HUES64 (cell line): ENCODE measurements at regions not wholly inside any gene's neighbourhood (a gene's known extent, or its start where the extent isn't known, plus 50 kb on each side); places are given as distances from the start of the nearest gene placed in this dataset.

Experiments
- H3K27ac ChIP-seq: 2 replicates; pipeline ENCODE4 v1.7.0; 2013; ENCODE audit warnings: low read depth, low read length, inconsistent platforms
- H3K27me3 ChIP-seq: 2 replicates; pipeline ENCODE4 v1.6.1; 2013; ENCODE audit warnings: mild to moderate bottlenecking, low read length; ENCODE audit not compliant: insufficient read depth
- H3K36me3 ChIP-seq: 2 replicates; pipeline ENCODE4 v1.6.1; 2013; ENCODE audit warnings: mild to moderate bottlenecking, low read length; ENCODE audit not compliant: insufficient read depth
- H3K4me1 ChIP-seq: 2 replicates; pipeline ENCODE4 v1.6.1; 2013; ENCODE audit warnings: mild to moderate bottlenecking, low read length, moderate library complexity; ENCODE audit not compliant: insufficient read depth
- H3K4me3 ChIP-seq: 2 replicates; pipeline ENCODE4 v1.5.1; 2013; ENCODE audit warnings: mild to moderate bottlenecking, low read length, moderate library complexity
- H3K9ac ChIP-seq: 2 replicates; pipeline ENCODE4 v1.6.1; 2013; ENCODE audit warnings: mild to moderate bottlenecking, low read depth, low read length
- H3K9me3 ChIP-seq: 2 replicates; pipeline ENCODE4 v1.6.1; 2013; ENCODE audit warnings: low read depth, low read length; ENCODE audit not compliant: insufficient read depth
- WGBS: fragments of 150-250, 120-280 bp; methylation state at CpG from one replicate; pipeline ENCODE4 v1.1.7; 2013; ENCODE audit warnings: missing lambda C conversion rate; 5-methylcytosine and 5-hydroxymethylcytosine counted together

GRCh38 chr16:60564588-60564987, 1471.7 kb downstream of the CDH8 start:
- Histone ChIP-seq H3K9ac (no peak overlapping the region), H3K4me3 (no peak overlapping the region), H3K4me1 (no peaks in the 10 kb centered on the region), H3K27ac (no peak overlapping the region), H3K27me3 (no peaks in the 10 kb centered on the region), H3K36me3 (no peaks in the 10 kb centered on the region), H3K9me3 (no peaks in the 10 kb centered on the region)
- 100% methylated on average over 2 of the region's 2 CpGs for WGBS

- Histone ChIP-seq H3K27ac (no peak overlapping the region), H3K27me3 (no peaks in the 10 kb centered on the region), H3K4me3 (no peak overlapping the region), H3K9ac (no peak overlapping the region), H3K36me3 (no peaks in the 10 kb centered on the region), H3K4me1 (no peaks in the 10 kb centered on the region), H3K9me3 (no peaks in the 10 kb centered on the region)
Measured at GRCh38 chr16:60563166-60563565, 1473.1 kb downstream of the CDH8 start.

DNA sequence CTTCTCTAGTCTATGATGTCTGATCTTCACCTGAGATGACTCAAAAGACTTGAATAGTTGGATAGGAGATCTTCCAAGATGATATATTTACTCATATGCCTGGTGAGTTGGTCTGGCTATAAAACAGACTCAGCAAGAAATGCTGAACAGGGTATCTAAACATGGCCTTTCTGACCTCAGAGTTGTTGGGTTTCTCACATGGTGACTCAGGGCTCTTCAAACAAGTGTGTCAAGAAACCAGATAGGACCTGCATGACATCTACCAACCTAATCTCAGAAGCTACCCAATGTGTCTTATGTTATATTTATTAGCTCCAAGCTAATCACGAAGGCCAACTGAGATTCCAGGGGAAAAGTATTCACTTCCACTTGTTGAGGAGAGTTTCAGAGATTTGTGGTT, 1477.3 kb downstream of the CDH8 start:
- WGBS = 86% methylated on average over 1 of the region's 1 CpG
- H3K36me3 ChIP-seq = no peaks in the 10 kb centered on the region
- H3K9ac ChIP-seq = no peak overlapping the region
- H3K4me1 ChIP-seq = no peaks in the 10 kb centered on the region
- H3K9me3 ChIP-seq = no peaks in the 10 kb centered on the region
- no peak overlapping the region for H3K4me3 ChIP-seq
- no peak overlapping the region for H3K27ac ChIP-seq
- H3K27me3 ChIP-seq = no peaks in the 10 kb centered on the region

DNA sequence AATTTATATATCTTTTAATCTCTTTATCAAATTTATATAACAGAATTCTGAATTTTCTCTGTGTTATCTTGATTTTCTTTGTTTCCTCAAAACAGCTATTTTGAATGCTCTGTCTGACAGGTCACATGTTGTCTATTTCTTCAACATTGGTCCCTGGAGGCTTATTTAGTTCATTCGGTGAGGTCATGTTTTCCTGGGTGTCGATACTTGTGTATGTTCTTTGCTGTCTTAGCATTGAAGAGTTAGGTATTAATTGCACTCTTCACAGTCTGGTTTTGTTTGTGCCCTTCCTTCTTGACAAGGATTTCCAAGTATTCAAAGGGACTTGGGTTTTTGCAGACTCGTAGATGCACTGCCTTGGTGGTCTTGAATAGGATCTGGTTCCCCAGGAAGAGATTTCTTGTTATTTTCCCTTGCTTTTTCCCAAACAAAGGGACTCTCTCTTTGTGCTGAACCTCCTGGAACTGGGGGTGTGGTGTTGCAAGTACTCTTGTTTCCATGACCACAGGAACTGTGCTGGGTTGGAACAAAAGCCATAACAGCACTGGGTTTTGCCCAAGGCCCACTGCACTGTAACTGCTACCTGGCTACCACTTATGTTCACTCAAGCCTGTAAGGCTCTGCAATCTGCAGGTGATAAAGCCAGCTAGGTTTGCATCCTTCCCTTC, 1483.0 kb downstream of the CDH8 start:
- no peak overlapping the region for H3K9ac ChIP-seq

GRCh38 chr16:60541535-60541934, 1494.7 kb downstream of the CDH8 start:
- no peak overlapping the region for H3K27ac ChIP-seq
- no peak overlapping the region for H3K4me3 ChIP-seq
- H3K36me3 ChIP-seq = no peaks in the 10 kb centered on the region
- 90% methylated on average over 1 of the region's 1 CpG for WGBS
- no peaks in the 10 kb centered on the region for H3K9me3 ChIP-seq
- no peaks in the 10 kb centered on the region for H3K27me3 ChIP-seq
- no peak overlapping the region for H3K9ac ChIP-seq
- H3K4me1 ChIP-seq = no peaks in the 10 kb centered on the region

More for the DNA sequence above, 1483.0 kb downstream of the CDH8 start:
- Histone ChIP-seq H3K27me3 (no peaks in the 10 kb centered on the region), H3K4me1 (no peaks in the 10 kb centered on the region), H3K27ac (no peak overlapping the region), H3K9me3 (no peaks in the 10 kb centered on the region), H3K4me3 (no peak overlapping the region), H3K36me3 (no peaks in the 10 kb centered on the region)
- WGBS = 96% methylated on average over 3 of the region's 3 CpGs

DNA sequence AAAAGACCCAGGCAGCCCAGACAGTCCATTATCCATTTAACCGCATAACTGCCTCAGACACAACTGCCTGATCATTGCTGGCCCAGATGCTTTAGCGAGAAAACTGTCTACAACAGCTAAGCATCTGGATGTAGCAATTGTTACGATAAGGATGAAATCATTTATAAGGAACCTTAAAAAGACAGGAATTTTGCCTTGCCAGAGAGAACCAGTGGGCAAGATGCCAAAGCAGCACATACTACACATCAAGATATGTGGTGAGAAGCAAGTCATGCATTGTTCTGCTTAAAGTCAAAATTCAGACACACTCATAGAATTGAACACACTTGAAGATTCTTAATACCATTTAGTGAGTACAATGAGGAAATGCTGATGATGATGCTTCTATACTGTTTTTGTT, 1525.3 kb downstream of the CDH8 start:
- 86% methylated on average over 3 of the region's 3 CpGs for WGBS
- Histone ChIP-seq H3K9me3 (no peaks in the 10 kb centered on the region), H3K36me3 (no peaks in the 10 kb centered on the region), H3K4me3 (no peak overlapping the region), H3K9ac (no peak overlapping the region), H3K27me3 (no peaks in the 10 kb centered on the region), H3K4me1 (peaks cover 4% of the 10 kb centered on the region; the same call in 1 of the 2 replicates), H3K27ac (no peak overlapping the region)

DNA sequence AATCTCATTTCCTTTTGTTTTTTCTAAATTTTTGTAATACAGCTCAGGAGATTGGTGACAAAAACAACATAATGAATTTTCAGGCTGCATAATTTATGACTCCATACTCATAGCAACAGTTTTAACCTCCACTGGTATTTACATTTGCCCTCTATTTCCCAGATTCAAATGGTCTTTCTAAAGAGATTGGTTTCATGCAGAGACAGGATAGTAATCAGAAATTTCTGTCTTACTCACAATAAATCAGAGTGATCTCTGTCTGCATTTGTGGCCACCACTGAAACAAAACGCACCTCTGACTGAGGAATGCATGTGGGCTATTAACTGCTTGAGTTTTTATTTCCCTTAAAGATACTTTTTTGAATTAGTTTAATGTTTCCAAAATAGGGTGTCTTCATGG, 1526.0 kb downstream of the CDH8 start:
- H3K9me3 ChIP-seq = no peaks in the 10 kb centered on the region

GRCh38 chr16:60491273-60491672, 1545.0 kb downstream of the CDH8 start:
- Histone ChIP-seq H3K27ac (no peak overlapping the region), H3K9ac (no peak overlapping the region), H3K9me3 (no peaks in the 10 kb centered on the region), H3K4me1 (no peaks in the 10 kb centered on the region; the same call in 1 of the 2 replicates), H3K36me3 (no peaks in the 10 kb centered on the region), H3K27me3 (no peaks in the 10 kb centered on the region), H3K4me3 (no peak overlapping the region)
- 94% methylated on average over 3 of the region's 3 CpGs for WGBS

More for the DNA sequence above, 1526.0 kb downstream of the CDH8 start:
- Histone ChIP-seq H3K4me1 (peaks cover 4% of the 10 kb centered on the region; the same call in 1 of the 2 replicates), H3K4me3 (no peak overlapping the region), H3K36me3 (no peaks in the 10 kb centered on the region), H3K9ac (no peak overlapping the region), H3K27me3 (no peaks in the 10 kb centered on the region), H3K27ac (no peak overlapping the region)
- 89% methylated on average over 1 of the region's 1 CpG for WGBS

DNA sequence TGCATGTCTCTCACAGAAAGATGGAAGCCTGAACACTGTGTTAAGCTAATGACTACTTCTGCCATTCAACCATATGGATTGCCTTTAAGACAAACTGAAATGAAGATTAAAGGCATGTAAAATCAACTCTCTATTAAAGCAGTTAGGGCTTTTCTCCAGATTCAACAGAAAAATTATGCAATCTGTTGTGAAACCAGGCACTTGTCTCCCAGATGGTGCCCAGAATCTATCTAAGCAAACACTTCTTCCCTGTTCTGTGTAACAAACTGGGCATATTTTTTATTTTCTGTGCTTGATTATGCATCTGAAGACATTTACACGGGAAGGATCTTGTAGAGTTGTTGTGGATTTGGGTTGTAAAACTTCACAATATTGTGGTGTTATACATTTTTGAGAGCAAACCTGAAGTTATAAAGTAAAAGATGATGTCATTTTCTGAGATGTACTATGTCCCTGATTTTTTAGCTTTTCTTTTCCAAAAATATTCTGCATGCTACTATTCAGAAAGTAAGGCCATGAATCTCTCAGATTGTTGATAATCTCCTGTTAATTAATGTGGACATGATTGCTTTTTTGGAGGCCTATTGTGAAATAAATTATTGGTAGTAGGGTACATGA, 1550.3 kb downstream of the CDH8 start:
- H3K36me3 ChIP-seq = no peaks in the 10 kb centered on the region
- H3K4me3 ChIP-seq = no peak overlapping the region
- H3K27ac ChIP-seq = no peak overlapping the region
- H3K9ac ChIP-seq = no peak overlapping the region
- no peaks in the 10 kb centered on the region; the same call in 1 of the 2 replicates for H3K4me1 ChIP-seq
- 88% methylated on average over 1 of the region's 1 CpG for WGBS
- H3K27me3 ChIP-seq = no peaks in the 10 kb centered on the region
- no peaks in the 10 kb centered on the region for H3K9me3 ChIP-seq

DNA sequence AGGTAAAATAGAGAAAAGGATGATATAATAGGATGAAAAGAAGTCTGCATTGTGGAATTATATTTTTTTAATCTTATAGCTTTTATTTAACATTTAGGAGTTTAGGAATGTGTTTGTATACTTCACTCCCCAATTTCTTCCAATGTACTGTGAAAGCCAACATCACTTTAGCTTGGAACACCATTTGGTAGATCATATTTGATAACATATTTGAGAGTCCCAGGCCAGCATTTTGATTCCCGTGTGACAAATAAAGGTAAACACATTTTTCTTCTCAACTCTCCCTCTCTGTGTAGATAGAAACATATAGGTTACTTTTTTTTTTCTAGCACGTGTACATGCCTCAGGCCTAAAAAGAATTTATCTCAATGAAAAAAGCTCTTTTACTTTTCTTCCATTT, 1551.3 kb downstream of the CDH8 start:
- no peaks in the 10 kb centered on the region for H3K4me1 ChIP-seq
- no peak overlapping the region for H3K27ac ChIP-seq
- no peak overlapping the region for H3K9ac ChIP-seq
- H3K4me3 ChIP-seq = no peak overlapping the region
- no peaks in the 10 kb centered on the region for H3K36me3 ChIP-seq
- 100% methylated on average over 1 of the region's 2 CpGs for WGBS
- no peaks in the 10 kb centered on the region for H3K27me3 ChIP-seq
- H3K9me3 ChIP-seq = no peaks in the 10 kb centered on the region

DNA sequence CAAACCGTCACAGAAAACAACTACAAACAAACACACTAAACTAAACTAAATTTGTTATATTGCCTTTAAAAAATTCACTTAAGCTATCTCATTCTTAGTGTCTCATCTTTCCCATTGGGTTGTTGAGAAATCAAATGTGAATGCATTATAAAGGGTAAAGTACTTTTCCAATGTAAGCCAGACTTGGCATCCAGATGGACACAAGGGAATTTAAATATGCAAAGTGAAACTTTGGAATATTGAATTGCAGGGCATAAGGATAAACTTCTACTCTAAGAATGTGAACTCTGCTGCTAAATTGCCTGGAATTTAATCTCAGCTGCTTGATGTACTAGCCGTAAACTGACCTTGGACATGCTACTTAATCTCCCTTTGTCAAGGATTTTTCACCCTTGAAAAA, 1554.6 kb downstream of the CDH8 start:
- Histone ChIP-seq H3K4me1 (no peaks in the 10 kb centered on the region), H3K9ac (no peak overlapping the region), H3K36me3 (no peaks in the 10 kb centered on the region), H3K4me3 (no peak overlapping the region), H3K27me3 (no peaks in the 10 kb centered on the region), H3K9me3 (no peaks in the 10 kb centered on the region), H3K27ac (no peak overlapping the region)
- 100% methylated on average over 2 of the region's 2 CpGs for WGBS
